D341Med (cell line): ENCODE measurements at regions not wholly inside any gene's neighbourhood (a gene's known extent, or its start where the extent isn't known, plus 50 kb on each side); places are given as distances from the start of the nearest gene placed in this dataset.

Experiments
- DNase-seq: peaks from one replicate; pipeline ENCODE4 v3.0.0; 2012; ENCODE audit warnings: low spot score

DNA sequence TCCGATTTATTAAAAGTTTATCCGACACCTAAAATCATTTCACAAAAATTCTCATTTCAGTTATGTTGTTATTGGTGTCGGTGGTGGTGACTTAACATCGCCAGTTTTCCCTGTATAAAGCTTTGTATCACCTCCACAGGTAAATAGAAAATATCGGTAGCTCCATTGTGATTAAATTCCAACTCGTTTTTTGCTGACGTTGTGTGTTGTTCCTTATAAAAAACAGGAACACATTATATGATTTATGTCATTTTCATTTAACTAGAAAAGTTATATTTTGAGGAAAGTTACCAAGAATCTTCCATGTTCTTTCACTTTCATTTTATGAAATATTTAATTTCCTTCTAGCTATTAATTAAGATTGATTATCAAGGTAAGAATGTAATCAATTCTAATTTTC, 635.9 kb downstream of the CDH18 start:
- no peak for DNase-seq

DNA sequence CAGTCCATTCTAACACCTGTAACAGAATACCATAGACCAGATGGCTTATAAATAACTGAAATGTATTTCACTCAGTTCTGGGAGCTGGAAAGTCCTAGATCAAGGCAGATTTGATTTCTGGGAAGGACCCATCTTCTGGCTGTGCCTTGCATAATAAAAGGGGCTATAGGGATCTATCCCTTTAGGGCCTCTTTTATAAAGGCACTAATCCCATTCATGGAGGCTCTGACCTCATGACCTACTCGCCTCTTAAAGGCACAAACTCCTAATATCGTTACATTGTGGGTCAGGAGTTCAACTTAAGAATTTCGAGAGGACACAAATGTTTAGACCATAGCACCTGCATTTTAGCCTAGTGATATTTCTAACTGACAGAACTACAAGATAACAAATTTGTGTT, 619.0 kb downstream of the CDH18 start:
- no peak for DNase-seq

DNA sequence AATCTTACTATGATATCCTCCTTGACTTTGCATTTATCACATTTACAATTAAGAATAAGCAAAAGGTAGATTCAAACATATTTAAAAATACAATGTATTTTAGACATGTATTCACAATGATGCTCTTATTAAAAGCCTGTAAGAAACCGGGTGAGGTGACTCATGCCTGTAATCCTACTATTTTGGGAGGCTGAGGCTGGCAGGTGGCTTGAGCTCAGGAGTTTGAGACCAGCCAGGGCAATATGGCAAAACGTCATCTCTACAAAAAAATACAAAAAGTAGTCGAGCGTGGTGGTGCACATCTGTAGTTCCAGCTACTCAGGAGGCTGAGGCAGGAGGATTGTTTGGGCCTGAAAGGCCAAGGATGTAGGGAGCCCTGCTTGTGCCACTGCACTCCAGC, 618.4 kb downstream of the CDH18 start:
- DNase-seq = no peak

DNA sequence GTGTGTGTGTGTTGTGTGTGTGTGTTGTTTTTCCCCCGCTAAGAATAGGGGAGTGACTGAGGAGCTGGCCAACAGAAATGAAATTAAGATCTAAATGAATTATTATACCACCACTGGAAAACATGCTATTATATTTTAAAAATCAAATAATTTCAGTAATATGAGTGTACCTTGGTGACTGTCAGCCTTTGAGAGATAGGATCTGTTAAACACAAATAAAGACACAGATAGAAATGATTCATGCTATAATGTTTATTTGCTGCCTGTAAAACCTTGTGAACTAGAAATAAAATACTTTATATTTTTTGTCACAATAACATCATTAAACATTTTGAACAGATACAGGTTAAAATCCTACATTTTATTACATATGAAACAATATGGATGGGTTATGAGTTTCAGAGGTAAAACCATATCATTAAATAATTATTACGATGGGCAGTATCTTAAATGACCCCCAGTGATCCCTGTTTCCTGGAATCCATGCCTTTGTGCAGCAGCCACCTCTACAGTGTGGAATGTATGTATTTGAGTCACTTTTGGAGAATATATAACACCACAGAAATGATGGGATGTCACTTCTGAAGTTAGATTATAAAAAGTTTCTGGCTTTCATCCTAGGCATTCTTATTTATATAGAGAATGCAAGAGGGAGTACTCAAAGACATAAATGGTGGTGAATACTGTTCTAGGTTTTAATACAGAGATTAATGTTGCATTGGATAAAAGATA, 617.2 kb downstream of the CDH18 start:
- no peak for DNase-seq

DNA sequence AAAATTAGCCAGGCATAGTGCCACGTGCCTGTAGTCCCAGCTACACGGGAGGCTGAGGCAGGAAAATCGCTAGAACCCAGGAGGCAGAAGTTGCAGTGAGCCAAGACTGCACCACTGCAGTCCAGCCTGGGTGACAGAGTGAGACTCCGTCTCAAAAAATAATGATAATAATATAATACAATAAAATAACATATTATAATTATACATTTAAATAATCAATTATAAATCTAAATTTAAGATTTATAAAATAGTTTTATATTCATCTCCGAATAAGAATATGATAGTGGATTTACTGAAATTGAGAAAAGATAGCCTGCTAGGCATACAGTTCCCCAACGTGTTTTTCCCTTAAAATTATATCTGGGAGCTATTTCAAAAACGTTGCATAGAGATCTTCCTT, 599.6 kb downstream of the CDH18 start:
- no peak for DNase-seq

DNA sequence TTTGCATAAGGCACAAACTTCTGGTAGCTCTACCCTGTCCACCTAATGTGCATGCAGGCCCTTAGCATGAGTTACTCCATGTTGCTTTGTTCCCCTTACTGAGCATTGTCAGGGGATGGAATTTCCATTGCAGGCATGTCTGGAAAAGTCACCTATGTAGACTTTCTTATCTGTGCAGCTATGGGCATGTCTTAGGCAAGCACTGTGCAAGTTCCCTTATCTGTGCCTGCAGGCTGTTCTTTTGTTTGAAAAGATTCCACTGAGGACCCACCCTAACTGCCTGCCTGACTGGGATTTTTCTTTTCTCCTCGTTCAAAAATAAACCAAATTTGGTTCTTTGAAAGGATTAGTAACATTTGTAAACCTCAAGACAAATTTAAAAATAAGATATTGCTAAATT, 587.0 kb downstream of the CDH18 start:
- DNase-seq = no peak

DNA sequence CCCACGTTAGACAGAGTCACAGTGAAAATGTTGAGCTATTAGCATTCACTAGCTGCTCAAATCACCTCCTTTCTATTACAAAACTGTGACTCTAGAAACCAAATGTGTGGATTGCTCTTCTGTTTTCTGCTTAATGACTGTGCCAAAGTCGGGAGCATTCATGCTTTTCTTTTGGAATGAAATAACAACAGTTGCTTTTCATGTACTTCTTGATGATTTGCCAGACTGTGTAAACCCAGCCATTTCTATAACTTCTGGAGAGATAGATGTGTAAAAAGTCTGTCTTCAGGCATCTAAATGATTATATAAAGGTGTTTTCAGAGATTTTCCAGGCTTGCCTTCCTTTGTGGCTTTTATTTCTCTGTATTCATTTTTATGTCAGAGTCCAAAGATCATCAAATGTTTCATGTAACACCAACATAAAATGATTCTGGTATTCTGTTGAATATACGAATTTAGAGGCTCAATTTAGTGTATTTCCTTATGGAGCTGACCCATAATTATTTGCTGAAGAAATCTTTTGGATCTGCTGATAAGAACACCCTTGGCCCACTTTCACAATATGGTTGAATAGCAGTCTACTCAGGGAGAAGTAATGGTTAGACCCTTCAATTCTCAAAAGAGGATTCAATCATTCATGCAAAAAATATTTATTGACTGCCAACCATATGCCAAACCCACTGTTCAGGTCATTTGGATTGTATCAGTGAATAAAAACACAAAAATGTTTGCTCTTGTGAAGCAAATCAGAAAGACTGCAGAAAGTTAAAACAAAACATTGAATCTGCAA, 581.2 kb downstream of the CDH18 start:
- no peak for DNase-seq

DNA sequence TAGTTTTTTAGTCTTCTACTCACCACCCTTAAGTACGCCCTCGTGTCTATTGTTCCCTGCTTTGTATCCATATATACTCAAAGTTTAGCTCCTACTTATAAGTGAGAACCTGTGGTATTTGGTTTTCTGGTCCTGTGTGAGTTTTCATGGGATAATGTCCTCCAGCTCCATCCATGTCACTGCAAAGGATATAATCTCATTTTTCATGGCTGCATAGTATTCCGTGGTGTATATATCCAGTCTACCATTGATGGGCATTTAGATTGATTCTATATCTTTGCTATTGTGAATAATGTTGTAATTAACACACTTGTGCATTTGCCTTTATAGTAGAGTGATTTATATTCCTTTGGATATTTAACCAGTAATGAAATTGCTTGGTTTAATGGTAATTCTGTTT, 579.9 kb downstream of the CDH18 start:
- DNase-seq = no peak

DNA sequence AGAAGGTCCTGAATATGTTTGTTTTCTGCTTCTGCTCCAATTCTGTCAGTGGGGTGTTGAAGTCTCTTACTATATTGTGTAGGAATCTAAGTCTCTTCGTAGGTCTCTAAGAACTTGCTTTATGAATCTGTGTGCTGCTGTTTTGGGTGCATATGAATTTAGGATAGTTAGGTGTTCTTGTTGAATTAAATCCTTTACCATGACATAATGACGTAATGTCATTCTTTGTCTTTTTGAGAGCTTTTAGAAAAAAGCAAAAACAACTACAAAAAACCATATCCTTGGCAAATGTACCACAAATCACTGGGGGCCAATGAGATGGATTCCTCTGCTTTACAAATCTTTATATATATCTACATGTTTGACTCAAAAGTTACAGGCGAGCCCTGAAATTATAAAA, 576.1 kb downstream of the CDH18 start:
- DNase-seq = no peak
